ENCODE measurements at regions not wholly inside any gene's neighbourhood (a gene's known extent, or its start where the extent isn't known, plus 50 kb on each side); places are given as distances from the start of the nearest gene placed in this dataset.

DNA sequence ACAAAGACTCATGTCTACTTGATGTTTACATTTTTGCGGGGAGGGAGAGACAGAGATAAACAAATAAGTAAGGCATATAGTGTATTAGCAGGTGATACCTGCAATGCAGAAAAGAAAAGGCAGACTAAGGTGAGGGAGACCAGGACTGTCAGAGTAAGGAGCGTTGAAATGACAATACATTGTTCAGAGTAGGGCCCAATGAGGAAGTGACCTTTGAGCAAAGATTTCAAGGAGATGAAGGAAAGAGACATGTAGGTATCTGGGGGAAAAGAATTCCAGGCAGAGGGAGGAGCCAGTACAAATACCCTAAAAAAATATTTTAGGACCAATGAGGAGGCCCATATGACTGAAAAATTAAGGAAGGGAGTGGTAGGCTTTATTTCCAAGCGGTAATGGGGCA lies 162.7 kb upstream of the PRSS1 start:
- TF ChIP-seq CTCF (IDR thresholded peaks at IDR 0.05 in 2 of 3, conservative IDR thresholded peaks at IDR 0.05 in 1 of 3; ENCODE audit: borderline replicate concordance in 1 of 3, insufficient read depth in 1 of 3, low read depth in 2 of 3, low read length in 2 of 3) (no peak), POLR2AphosphoS5 (IDR thresholded peaks at IDR 0.05; ENCODE audit: low read depth, low read length) (no peak)
- TF ChIP-seq, protein P1, sequence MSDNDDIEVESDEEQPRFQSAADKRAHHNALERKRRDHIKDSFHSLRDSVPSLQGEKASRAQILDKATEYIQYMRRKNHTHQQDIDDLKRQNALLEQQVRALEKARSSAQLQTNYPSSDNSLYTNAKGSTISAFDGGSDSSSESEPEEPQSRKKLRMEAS (IDR thresholded peaks at IDR 0.05): no peak

All from HCT116 (cell line).